Loucy (cell line): ENCODE measurements at regions not wholly inside any gene's neighbourhood (a gene's known extent, or its start where the extent isn't known, plus 50 kb on each side); places are given as distances from the start of the nearest gene placed in this dataset.
"Not testable (repeated sequence)": the region's sequence is repeated elsewhere in the genome, so short reads cannot be mapped to it uniquely, and the experiment has no call there.

Experiments
- H2AFZ ChIP-seq: fragments of 200-600 bp; sonication (generic); 2 replicates; pipeline ENCODE4 v1.6.0; 2016; ENCODE audit warnings: antibody characterized with exemption, mild to moderate bottlenecking, low read length, moderate library complexity
- H3F3A ChIP-seq: fragments of 200-600 bp; 2 replicates; pipeline ENCODE4 v1.6.0; 2016; ENCODE audit warnings: antibody characterized with exemption, low read depth, mild to moderate bottlenecking
- H3K27me3 ChIP-seq: fragments of 200-600 bp; sonication (generic); 2 replicates; pipeline ENCODE4 v1.6.1; 2014; ENCODE audit warnings: low read length, mild to moderate bottlenecking; ENCODE audit not compliant: insufficient read depth, poor library complexity, severe bottlenecking
- H3K36me3 ChIP-seq: fragments of 200-600 bp; sonication (generic); 2 replicates; pipeline ENCODE4 v1.6.1; 2016; ENCODE audit warnings: low read length; ENCODE audit not compliant: insufficient read depth
- H3K4me1 ChIP-seq: fragments of 200-600 bp; sonication (generic); 2 replicates; pipeline ENCODE4 v1.5.1; 2014; ENCODE audit warnings: low read length, mild to moderate bottlenecking; ENCODE audit not compliant: insufficient read depth, poor library complexity, severe bottlenecking
- H3K4me2 ChIP-seq: fragments of 200-600 bp; sonication (generic); 2 replicates; pipeline ENCODE4 v1.6.0; 2014; ENCODE audit warnings: antibody characterized with exemption, low read length, low read depth, mild to moderate bottlenecking; ENCODE audit not compliant: poor library complexity, severe bottlenecking
- H3K4me3 ChIP-seq: fragments of 200-600 bp; sonication (generic); 2 replicates; pipeline ENCODE4 v1.5.1; 2014; ENCODE audit warnings: low read length, mild to moderate bottlenecking, mixed read lengths; ENCODE audit not compliant: poor library complexity, severe bottlenecking
- H3K79me2 ChIP-seq: fragments of 200-600 bp; sonication (generic); 2 replicates; pipeline ENCODE4 v1.6.1; 2014; ENCODE audit warnings: low read length; ENCODE audit not compliant: insufficient read depth
- H3K9ac ChIP-seq: fragments of 200-600 bp; sonication (generic); 2 replicates; pipeline ENCODE4 v1.6.0; 2014; ENCODE audit warnings: mild to moderate bottlenecking, low read depth, low read length, moderate library complexity; ENCODE audit not compliant: poor library complexity, severe bottlenecking
- H3K9me2 ChIP-seq: fragments of 200-600 bp; sonication (generic); replicated peaks from 2 replicates; pipeline ENCODE4 v1.6.1; 2016; ENCODE audit warnings: low read depth, low read length, mixed read lengths
- H3K9me3 ChIP-seq: fragments of 200-600 bp; sonication (generic); 2 replicates; pipeline ENCODE4 v1.6.1; 2014; ENCODE audit warnings: mild to moderate bottlenecking, antibody characterized with exemption, low read length, low read depth; ENCODE audit not compliant: insufficient read depth
- H4K20me1 ChIP-seq: fragments of 200-600 bp; sonication (generic); 2 replicates; pipeline ENCODE4 v1.6.0; 2014; ENCODE audit warnings: antibody characterized with exemption, low read length, mild to moderate bottlenecking; ENCODE audit not compliant: insufficient read depth, poor library complexity, severe bottlenecking
- EZH2phosphoT487 ChIP-seq: fragments of 200-600 bp; IDR thresholded peaks from 2 replicates; pipeline ENCODE4 v1.6.1; 2018; ENCODE audit warnings: antibody characterized with exemption, mild to moderate bottlenecking, moderate library complexity, borderline replicate concordance
- TF ChIP-seq, protein P1 (sequence below): fragments of 200-600 bp; sonication (generic); conservative IDR thresholded peaks from 2 replicates; pipeline ENCODE4 v1.5.1; 2014; ENCODE audit warnings: mild to moderate bottlenecking, antibody characterized with exemption, low read length

DNA sequence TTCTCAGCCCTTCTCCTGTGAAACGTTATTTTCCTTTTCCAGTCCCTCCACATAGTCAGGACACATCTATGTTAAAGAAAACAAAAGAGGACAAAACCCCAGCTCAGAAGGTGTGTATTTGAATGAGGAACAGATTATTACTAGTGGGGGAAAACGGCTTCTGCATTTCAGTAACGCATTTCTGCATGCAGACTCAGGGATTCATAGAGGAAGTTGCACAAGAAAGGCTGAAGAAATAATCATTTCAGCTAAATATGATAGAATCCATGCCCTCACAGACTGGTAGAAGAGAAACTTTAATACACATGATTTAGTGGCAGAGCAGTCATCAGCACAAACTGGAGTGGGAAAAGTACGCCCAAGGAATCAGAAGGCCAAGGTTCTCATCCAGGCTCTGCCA, 270.8 kb upstream of the FGF13 start:
- Histone ChIP-seq H3K36me3 (no peaks in the 10 kb centered on the region), H2AFZ (no peak overlapping the region), H3K9me2 (no peaks in the 10 kb centered on the region), H3K4me1 (no peaks in the 10 kb centered on the region), H3K9ac (no peak overlapping the region), H3K27me3 (no peaks in the 10 kb centered on the region), H3K4me2 (no peak overlapping the region), H3F3A (no peaks in the 10 kb centered on the region), H4K20me1 (no peaks in the 10 kb centered on the region), H3K79me2 (no peaks in the 10 kb centered on the region), H3K9me3 (no peaks in the 10 kb centered on the region), H3K4me3 (no peak overlapping the region)
- TF ChIP-seq, protein P1, sequence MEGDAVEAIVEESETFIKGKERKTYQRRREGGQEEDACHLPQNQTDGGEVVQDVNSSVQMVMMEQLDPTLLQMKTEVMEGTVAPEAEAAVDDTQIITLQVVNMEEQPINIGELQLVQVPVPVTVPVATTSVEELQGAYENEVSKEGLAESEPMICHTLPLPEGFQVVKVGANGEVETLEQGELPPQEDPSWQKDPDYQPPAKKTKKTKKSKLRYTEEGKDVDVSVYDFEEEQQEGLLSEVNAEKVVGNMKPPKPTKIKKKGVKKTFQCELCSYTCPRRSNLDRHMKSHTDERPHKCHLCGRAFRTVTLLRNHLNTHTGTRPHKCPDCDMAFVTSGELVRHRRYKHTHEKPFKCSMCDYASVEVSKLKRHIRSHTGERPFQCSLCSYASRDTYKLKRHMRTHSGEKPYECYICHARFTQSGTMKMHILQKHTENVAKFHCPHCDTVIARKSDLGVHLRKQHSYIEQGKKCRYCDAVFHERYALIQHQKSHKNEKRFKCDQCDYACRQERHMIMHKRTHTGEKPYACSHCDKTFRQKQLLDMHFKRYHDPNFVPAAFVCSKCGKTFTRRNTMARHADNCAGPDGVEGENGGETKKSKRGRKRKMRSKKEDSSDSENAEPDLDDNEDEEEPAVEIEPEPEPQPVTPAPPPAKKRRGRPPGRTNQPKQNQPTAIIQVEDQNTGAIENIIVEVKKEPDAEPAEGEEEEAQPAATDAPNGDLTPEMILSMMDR, result no peak
- no peak for TF ChIP-seq EZH2phosphoT487

DNA sequence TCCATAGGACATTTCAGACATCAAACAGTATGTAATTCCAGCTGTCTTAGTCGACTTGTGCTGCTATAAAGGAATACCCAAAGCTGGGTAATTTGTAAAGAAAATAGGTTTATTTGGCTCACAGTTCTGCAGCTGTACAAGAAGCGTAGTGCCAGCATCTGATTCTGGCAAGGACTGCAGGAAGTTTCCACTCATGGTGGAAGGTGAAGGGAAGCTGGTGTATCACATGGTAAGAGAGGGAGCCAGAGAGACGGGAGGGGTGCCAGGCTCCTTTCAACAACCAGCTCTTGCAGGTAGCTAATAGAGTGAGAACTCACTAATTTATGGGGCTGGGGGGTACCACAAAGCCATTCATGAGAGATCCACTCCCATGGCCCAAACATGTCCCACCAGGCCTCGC, 253.0 kb upstream of the FGF13 start:
- H2AFZ ChIP-seq, result no peak overlapping the region
- H3K9me3 ChIP-seq, result no peaks in the 10 kb centered on the region
- H3K4me1 ChIP-seq, result no peaks in the 10 kb centered on the region
- no peaks in the 10 kb centered on the region for H3K36me3 ChIP-seq
- no peaks in the 10 kb centered on the region for H4K20me1 ChIP-seq
- H3K4me3 ChIP-seq, result no peak overlapping the region
- no peaks in the 10 kb centered on the region for H3K27me3 ChIP-seq
- no peaks in the 10 kb centered on the region for H3K79me2 ChIP-seq
- no peak overlapping the region for H3K4me2 ChIP-seq
- no peak for TF ChIP-seq EZH2phosphoT487
- TF ChIP-seq, protein P1, result no peak
- no peak overlapping the region for H3K9ac ChIP-seq
- H3K9me2 ChIP-seq, result no peaks in the 10 kb centered on the region
- H3F3A ChIP-seq, result no peaks in the 10 kb centered on the region

DNA sequence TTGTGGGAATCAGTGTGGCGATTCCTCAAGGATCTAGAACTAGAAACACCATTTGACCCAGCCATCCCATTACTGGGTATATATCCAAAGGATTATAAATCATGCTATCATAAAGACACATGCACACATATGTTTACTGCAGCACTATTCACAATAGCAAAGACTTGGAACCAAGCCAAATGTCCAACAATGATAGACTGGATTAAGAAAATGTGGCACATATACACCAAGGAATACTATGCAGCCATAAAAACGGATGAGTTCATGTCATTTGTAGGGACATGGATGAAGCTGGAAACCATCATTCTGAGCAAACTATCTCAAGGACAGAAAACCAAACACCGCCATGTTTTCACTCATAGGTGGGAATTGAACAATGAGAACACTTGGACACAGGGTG, 250.9 kb upstream of the FGF13 start:
- not testable (repeated sequence) for H3K4me3 ChIP-seq, H3K9ac ChIP-seq, H2AFZ ChIP-seq, H3K4me1 ChIP-seq, H3K79me2 ChIP-seq, H3K36me3 ChIP-seq, H3K27me3 ChIP-seq, H4K20me1 ChIP-seq, H3K4me2 ChIP-seq, H3K9me2 ChIP-seq, H3F3A ChIP-seq, H3K9me3 ChIP-seq

DNA sequence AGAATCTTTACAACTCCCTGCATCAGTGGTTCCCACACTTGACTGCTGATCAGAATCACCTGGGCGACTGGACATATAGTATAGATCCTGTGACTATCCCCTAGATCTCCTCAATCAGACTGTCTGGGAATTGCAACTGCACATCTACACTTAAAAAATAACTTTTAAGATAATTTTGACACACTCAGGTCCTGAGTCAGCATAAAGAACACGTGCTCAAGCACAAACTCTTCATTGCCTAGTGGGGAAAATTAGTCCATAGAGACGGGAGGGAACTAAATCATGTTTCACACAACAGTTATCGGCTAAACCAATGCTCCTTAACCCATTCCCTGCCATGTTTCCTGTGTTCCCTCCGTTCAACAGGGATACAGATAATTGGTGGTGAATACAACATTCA, 243.5 kb upstream of the FGF13 start:
- TF ChIP-seq, protein P1, result no peak
- no peak for TF ChIP-seq EZH2phosphoT487
- Histone ChIP-seq H3K79me2 (no peaks in the 10 kb centered on the region), H3K4me2 (no peak overlapping the region), H3K4me3 (no peak overlapping the region), H3F3A (no peaks in the 10 kb centered on the region), H4K20me1 (no peaks in the 10 kb centered on the region), H3K9ac (no peak overlapping the region), H2AFZ (no peak overlapping the region), H3K4me1 (no peaks in the 10 kb centered on the region), H3K27me3 (no peaks in the 10 kb centered on the region), H3K36me3 (no peaks in the 10 kb centered on the region), H3K9me2 (no peaks in the 10 kb centered on the region), H3K9me3 (no peaks in the 10 kb centered on the region)
